Nephron (organoid): ENCODE measurements at regions not wholly inside any gene's neighbourhood (a gene's known extent, or its start where the extent isn't known, plus 50 kb on each side); places are given as distances from the start of the nearest gene placed in this dataset.

Source experiments
- H3K27ac Mint-ChIP-seq, 3 experiments: 2 replicates each; pipeline ENCODE4 v1.8.0; 2020; ENCODE audit warnings: mixed read lengths in 3 of 3, mild to moderate bottlenecking in 2 of 3, moderate library complexity in 1 of 3
- H3K27me3 Mint-ChIP-seq: 2 replicates; pipeline ENCODE4 v1.8.0; 2021; ENCODE audit warnings: low read depth, mild to moderate bottlenecking, moderate library complexity, mixed read lengths
- H3K36me3 Mint-ChIP-seq: 2 replicates; pipeline ENCODE4 v1.8.0; 2020; ENCODE audit warnings: low read depth, mixed read lengths
- H3K4me1 Mint-ChIP-seq: 2 replicates; pipeline ENCODE4 v1.8.0; 2020; ENCODE audit warnings: mixed read lengths
- H3K4me3 Mint-ChIP-seq, 3 experiments: 2 replicates each; pipeline ENCODE4 v1.8.0; 2020; ENCODE audit warnings: mild to moderate bottlenecking in 3 of 3, mixed read lengths in 3 of 3, moderate library complexity in 2 of 3
- H3K9me3 Mint-ChIP-seq: 2 replicates; pipeline ENCODE4 v1.8.0; 2020; ENCODE audit warnings: mixed read lengths
- CTCF ChIP-seq, 3 experiments: fragments of 200-600 bp; sonication (generic); IDR thresholded peaks; one replicate each; pipeline ENCODE4 v1.5.0; 2021; ENCODE audit warnings: antibody characterized with exemption in 3 of 3; ENCODE audit not compliant: unreplicated experiment in 3 of 3

- TF ChIP-seq CTCF (IDR thresholded peaks at IDR 0.05; ENCODE audit: unreplicated experiment in 3 of 3): no peak
- Mint-ChIP-seq H3K27me3 (no peaks in the 10 kb centered on the region), H3K27ac (no peak overlapping the region), H3K4me3 (no peak overlapping the region), H3K36me3 (no peaks in the 10 kb centered on the region), H3K4me1 (no peaks in the 10 kb centered on the region), H3K9me3 (peaks cover 2% of the 10 kb centered on the region)
Observed at GRCh38 chr2:157164891-157165290, 92.6 kb upstream of the GALNT5 start.

- Mint-ChIP-seq H3K27me3 (no peaks in the 10 kb centered on the region), H3K27ac (no peak overlapping the region), H3K36me3 (no peaks in the 10 kb centered on the region), H3K4me3 (no peak overlapping the region), H3K9me3 (peaks cover 2% of the 10 kb centered on the region), H3K4me1 (peaks cover 3% of the 10 kb centered on the region)
- no peak for TF ChIP-seq CTCF (IDR thresholded peaks at IDR 0.05; ENCODE audit: unreplicated experiment in 3 of 3)
Observed at GRCh38 chr2:157168501-157168900, 89.0 kb upstream of the GALNT5 start.

DNA sequence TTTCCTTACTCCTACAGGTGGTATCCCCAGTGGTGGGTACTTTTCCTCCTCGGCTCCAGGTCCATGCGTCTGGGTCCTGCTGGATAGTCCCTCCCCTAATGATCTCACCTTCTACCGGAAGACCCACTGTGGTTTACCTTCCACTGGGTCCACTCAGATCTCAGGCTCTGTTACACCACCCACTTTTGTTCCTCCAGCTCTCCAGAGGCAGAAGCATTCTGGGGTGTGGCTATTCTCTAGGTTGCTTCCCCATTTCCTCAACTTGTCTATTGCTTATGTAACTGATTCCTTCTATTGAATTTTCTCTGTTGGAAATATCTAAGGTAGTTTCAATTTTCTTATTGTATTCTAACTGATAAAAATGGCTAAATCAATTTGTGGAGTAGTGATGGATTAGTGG, 87.6 kb upstream of the GALNT5 start:
- Mint-ChIP-seq H3K4me1 (peaks cover 10% of the 10 kb centered on the region), H3K27ac (no peak overlapping the region), H3K4me3 (no peak overlapping the region), H3K27me3 (no peaks in the 10 kb centered on the region), H3K9me3 (peaks cover 2% of the 10 kb centered on the region), H3K36me3 (no peaks in the 10 kb centered on the region)
- no peak for TF ChIP-seq CTCF (IDR thresholded peaks at IDR 0.05; ENCODE audit: unreplicated experiment in 3 of 3)

GRCh38 chr2:157170299-157170698, 87.2 kb upstream of the GALNT5 start:
- Mint-ChIP-seq H3K4me3 (no peak overlapping the region), H3K36me3 (no peaks in the 10 kb centered on the region), H3K27me3 (no peaks in the 10 kb centered on the region), H3K27ac (no peak overlapping the region), H3K4me1 (peaks cover 10% of the 10 kb centered on the region), H3K9me3 (peaks cover 2% of the 10 kb centered on the region)
- no peak for TF ChIP-seq CTCF (IDR thresholded peaks at IDR 0.05; ENCODE audit: unreplicated experiment in 3 of 3)

DNA sequence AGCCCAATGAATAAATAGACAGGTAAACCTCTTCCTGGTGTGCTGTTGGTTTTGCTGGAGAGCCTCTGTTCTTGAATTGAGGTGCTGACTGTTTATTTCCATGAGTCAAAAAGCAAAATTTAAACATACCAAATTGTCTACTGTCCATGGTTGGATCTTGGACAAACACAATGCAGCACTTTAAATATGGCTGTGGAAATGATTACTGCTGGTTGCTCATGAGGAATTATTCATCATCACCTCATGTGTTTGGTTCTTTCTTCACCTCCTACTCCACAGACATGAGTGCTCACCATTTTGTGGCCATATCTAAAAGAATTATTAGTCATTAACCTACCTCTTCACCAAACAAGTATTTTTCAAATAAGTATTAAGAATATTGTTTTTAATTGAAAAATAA, 85.3 kb upstream of the GALNT5 start:
- Mint-ChIP-seq H3K27me3 (no peaks in the 10 kb centered on the region), H3K4me3 (no peak overlapping the region), H3K27ac (no peak overlapping the region), H3K36me3 (no peaks in the 10 kb centered on the region), H3K4me1 (peaks cover 10% of the 10 kb centered on the region), H3K9me3 (peaks cover 4% of the 10 kb centered on the region)
- no peak for TF ChIP-seq CTCF (IDR thresholded peaks at IDR 0.05; ENCODE audit: unreplicated experiment in 3 of 3)

DNA sequence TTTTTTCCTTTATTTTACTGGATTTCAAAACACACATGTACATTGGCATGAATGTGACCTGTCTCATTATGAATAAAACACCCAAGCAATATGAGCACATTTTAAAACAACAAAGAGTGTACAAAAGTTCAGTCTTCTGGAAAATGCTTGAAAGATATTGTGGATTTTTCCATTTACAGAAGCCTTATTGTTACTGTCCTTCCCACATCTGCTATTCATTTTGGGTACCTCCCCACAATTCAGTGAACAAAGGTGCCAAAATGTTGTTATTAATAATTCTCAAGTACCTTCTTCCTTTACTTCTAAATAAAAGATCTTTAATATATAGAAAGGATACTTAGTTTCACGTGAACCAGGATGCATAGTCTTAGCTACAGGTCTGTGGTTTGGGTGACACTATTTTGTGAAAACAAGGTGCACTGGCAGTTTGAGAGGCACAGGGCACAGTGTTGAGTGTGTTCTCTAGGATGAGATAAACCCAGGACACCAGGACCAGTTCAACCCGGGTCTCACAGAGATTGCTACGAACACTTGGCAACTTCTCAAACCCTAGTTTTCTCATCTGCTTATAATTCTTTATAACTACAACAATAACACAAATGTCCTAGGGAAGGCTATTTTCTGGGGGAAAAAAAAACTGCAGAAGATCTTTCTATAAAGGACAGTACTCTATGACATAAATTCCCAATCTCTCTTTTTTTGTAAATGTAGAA, 84.5 kb upstream of the GALNT5 start:
- Mint-ChIP-seq H3K4me3 (no peak overlapping the region), H3K27ac (peak overlapping the region in 2 of 3 experiments; percentile 32 to 40), H3K9me3 (peaks cover 4% of the 10 kb centered on the region), H3K27me3 (no peaks in the 10 kb centered on the region), H3K4me1 (peaks cover 10% of the 10 kb centered on the region), H3K36me3 (no peaks in the 10 kb centered on the region)
- no peak for TF ChIP-seq CTCF (IDR thresholded peaks at IDR 0.05; ENCODE audit: unreplicated experiment in 3 of 3)
